Endodermal cell (in vitro differentiated cells): ENCODE measurements at regions not wholly inside any gene's neighbourhood (a gene's known extent, or its start where the extent isn't known, plus 50 kb on each side); places are given as distances from the start of the nearest gene placed in this dataset.

Experiments
- DNase-seq: peaks from one replicate; pipeline ENCODE4 v3.0.0-alpha.2; 2017
- H3K27ac ChIP-seq: 2 replicates; pipeline ENCODE4 v1.5.1; 2013; ENCODE audit warnings: mild to moderate bottlenecking, low read depth, low read length, moderate library complexity
- H3K27me3 ChIP-seq: 2 replicates; pipeline ENCODE4 v1.6.1; 2013; ENCODE audit warnings: mild to moderate bottlenecking, low read length, moderate library complexity; ENCODE audit not compliant: insufficient read depth, control insufficient read depth, poor library complexity, severe bottlenecking
- H3K36me3 ChIP-seq: 2 replicates; pipeline ENCODE4 v1.7.0; 2013; ENCODE audit warnings: mild to moderate bottlenecking, low read length, moderate library complexity; ENCODE audit not compliant: control insufficient read depth, insufficient read depth
- H3K4me1 ChIP-seq: one replicate; pipeline ENCODE4 v1.7.0; 2013; ENCODE audit warnings: low read length; ENCODE audit not compliant: control insufficient read depth, insufficient read depth
- H3K4me3 ChIP-seq: 2 replicates; pipeline ENCODE4 v1.5.1; 2013; ENCODE audit warnings: mild to moderate bottlenecking, low read length, moderate library complexity
- H3K9ac ChIP-seq: 2 replicates; pipeline ENCODE4 v1.6.1; 2013; ENCODE audit warnings: mild to moderate bottlenecking, low read length, moderate library complexity; ENCODE audit not compliant: poor library complexity, severe bottlenecking; ENCODE audit errors: extremely low read depth
- H3K9me3 ChIP-seq: 2 replicates; pipeline ENCODE4 v1.6.1; 2013; ENCODE audit warnings: mild to moderate bottlenecking, low read length, moderate library complexity; ENCODE audit not compliant: control insufficient read depth
- H3K27ac Mint-ChIP-seq: 2 replicates; pipeline ENCODE4 v1.8.0; 2020; ENCODE audit warnings: mixed read lengths
- H3K27me3 Mint-ChIP-seq: 2 replicates; pipeline ENCODE4 v1.8.0; 2021; ENCODE audit warnings: mild to moderate bottlenecking, mixed read lengths; ENCODE audit not compliant: insufficient read depth
- H3K36me3 Mint-ChIP-seq: 2 replicates; pipeline ENCODE4 v1.8.0; 2020; ENCODE audit warnings: low read depth, mixed read lengths
- H3K4me1 Mint-ChIP-seq: 2 replicates; pipeline ENCODE4 v1.8.0; 2020; ENCODE audit warnings: mixed read lengths
- H3K4me3 Mint-ChIP-seq: 2 replicates; pipeline ENCODE4 v1.8.0; 2020; ENCODE audit warnings: mild to moderate bottlenecking, moderate library complexity, mixed read lengths
- H3K9me3 Mint-ChIP-seq: 2 replicates; pipeline ENCODE4 v1.8.0; 2020; ENCODE audit warnings: mild to moderate bottlenecking, mixed read lengths
- WGBS, 2 experiments: methylation state at CpG; one replicate each; pipeline versions ENCODE4 v1.1.5 to v1.1.7; 2013; ENCODE audit warnings: missing lambda C conversion rate in 2 of 2, mixed read lengths in 1 of 2; ENCODE audit not compliant: insufficient coverage in 1 of 2, insufficient read length in 1 of 2; 5-methylcytosine and 5-hydroxymethylcytosine counted together
- TF ChIP-seq, protein P1 (sequence below): fragments of 200-600 bp; sonication (generic); conservative IDR thresholded peaks from 2 replicates; pipeline ENCODE4 v1.5.0; 2021; ENCODE audit warnings: antibody characterized with exemption, mild to moderate bottlenecking

DNA sequence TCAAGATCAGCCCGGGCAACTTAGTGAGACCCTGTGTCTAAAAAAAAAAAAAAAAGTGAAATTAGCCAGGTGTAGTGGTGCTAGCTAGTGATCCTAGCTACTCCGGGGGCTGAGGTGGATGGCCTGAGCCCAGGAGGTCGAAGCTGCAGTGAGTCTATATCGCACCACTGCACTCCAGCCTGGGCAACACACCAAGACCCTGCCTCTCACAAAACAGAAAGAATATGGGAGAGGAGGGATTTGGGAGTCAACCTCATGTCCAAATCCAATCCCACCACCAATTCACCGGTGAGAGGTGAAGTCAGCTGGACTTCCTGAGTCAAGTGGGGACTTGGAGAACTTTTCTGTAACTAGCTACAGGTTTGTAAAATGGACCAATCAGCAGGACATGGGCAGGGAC is 80.5 kb upstream of the MFGE8 start:
- Mint-ChIP-seq H3K4me1 (peaks cover 40% of the 10 kb centered on the region), H3K27me3 (peaks cover 78% of the 10 kb centered on the region), H3K9me3 (peaks cover 6% of the 10 kb centered on the region), H3K27ac (no peak overlapping the region), H3K36me3 (no peaks in the 10 kb centered on the region), H3K4me3 (no peak overlapping the region)
- no peaks in the 10 kb centered on the region for H3K9me3 ChIP-seq
- H3K9ac ChIP-seq = no peak overlapping the region
- peaks cover 37% of the 10 kb centered on the region for H3K27me3 ChIP-seq
- 80 to 99% methylated on average over 1 to 5 of the region's 5 CpGs for WGBS, 2 experiments
- peaks cover 13% of the 10 kb centered on the region for H3K4me1 ChIP-seq
- H3K4me3 ChIP-seq = no peak overlapping the region
- DNase-seq = no peak
- H3K36me3 ChIP-seq = no peaks in the 10 kb centered on the region
- TF ChIP-seq, protein P1, sequence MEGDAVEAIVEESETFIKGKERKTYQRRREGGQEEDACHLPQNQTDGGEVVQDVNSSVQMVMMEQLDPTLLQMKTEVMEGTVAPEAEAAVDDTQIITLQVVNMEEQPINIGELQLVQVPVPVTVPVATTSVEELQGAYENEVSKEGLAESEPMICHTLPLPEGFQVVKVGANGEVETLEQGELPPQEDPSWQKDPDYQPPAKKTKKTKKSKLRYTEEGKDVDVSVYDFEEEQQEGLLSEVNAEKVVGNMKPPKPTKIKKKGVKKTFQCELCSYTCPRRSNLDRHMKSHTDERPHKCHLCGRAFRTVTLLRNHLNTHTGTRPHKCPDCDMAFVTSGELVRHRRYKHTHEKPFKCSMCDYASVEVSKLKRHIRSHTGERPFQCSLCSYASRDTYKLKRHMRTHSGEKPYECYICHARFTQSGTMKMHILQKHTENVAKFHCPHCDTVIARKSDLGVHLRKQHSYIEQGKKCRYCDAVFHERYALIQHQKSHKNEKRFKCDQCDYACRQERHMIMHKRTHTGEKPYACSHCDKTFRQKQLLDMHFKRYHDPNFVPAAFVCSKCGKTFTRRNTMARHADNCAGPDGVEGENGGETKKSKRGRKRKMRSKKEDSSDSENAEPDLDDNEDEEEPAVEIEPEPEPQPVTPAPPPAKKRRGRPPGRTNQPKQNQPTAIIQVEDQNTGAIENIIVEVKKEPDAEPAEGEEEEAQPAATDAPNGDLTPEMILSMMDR = no peak
- H3K27ac ChIP-seq = no peak overlapping the region

DNA sequence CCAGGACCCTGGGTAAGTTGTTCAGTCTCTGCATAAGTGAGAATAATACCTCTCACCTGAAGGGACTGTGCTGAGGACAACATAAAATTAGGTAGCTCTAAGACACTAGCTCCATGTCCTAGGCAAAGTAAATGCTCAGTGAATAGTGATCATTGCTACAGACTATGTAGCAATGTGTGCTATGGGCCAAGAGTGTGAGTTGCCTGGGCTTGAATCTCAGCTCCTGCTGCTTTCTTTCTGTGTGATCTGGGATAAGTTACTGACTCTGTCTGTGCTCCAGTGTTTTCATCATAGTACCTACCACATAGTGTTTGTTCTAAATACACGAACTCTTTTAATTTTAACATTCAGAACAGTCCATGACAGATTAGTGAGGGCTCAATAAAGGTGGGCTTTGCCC is 81.1 kb upstream of the MFGE8 start:
- no peak overlapping the region for H3K27ac ChIP-seq
- Mint-ChIP-seq H3K4me1 (peaks cover 40% of the 10 kb centered on the region), H3K36me3 (no peaks in the 10 kb centered on the region), H3K9me3 (peaks cover 6% of the 10 kb centered on the region), H3K27me3 (peaks cover 78% of the 10 kb centered on the region), H3K4me3 (no peak overlapping the region), H3K27ac (no peak overlapping the region)
- no peak overlapping the region for H3K9ac ChIP-seq
- H3K27me3 ChIP-seq = peaks cover 33% of the 10 kb centered on the region
- 100% methylated on average over 1 of the region's 1 CpG; no CpG with 5 or more reads in 1 of the 2 experiments for WGBS, 2 experiments
- no peak overlapping the region for H3K4me3 ChIP-seq
- TF ChIP-seq, protein P1 = no peak
- H3K9me3 ChIP-seq = no peaks in the 10 kb centered on the region
- no peaks in the 10 kb centered on the region for H3K36me3 ChIP-seq
- H3K4me1 ChIP-seq = peaks cover 8% of the 10 kb centered on the region
- no peak for DNase-seq

DNA sequence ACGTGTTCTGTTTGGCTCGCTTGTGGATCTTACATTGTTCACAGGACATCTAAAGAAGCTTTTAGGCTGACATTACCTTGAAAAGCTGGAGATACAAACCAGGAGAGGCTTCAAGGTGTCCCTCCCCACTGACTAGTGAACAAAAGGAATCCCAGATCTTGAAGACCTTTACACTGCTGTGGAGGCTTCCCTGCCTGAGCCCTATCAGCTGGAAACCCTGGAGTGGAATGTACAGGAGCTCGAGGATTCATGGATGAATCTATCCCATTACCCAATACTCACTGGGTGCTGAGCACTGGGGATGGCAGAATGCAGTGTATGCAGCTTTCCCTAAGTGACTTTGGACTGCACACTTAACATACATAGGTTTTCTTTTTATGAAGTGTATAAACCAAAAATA is 82.3 kb upstream of the MFGE8 start:
- H3K9me3 Mint-ChIP-seq = peaks cover under 1% of the 10 kb centered on the region
- 67 to 75% methylated on average over 3 of the region's 3 CpGs for WGBS, 2 experiments
- TF ChIP-seq, protein P1 = no peak
- Histone ChIP-seq H3K9me3 (no peaks in the 10 kb centered on the region), H3K36me3 (no peaks in the 10 kb centered on the region), H3K4me3 (no peak overlapping the region), H3K9ac (no peak overlapping the region), H3K4me1 (peaks cover 7% of the 10 kb centered on the region), H3K27me3 (peaks cover 23% of the 10 kb centered on the region), H3K27ac (no peak overlapping the region)
- no peaks in the 10 kb centered on the region for H3K36me3 Mint-ChIP-seq
- peaks cover 67% of the 10 kb centered on the region for H3K27me3 Mint-ChIP-seq
- H3K4me3 Mint-ChIP-seq = no peak overlapping the region
- H3K27ac Mint-ChIP-seq = peak overlapping the region; percentile 23
- H3K4me1 Mint-ChIP-seq = peaks cover 35% of the 10 kb centered on the region
- peak; percentile 74 for DNase-seq
